IPS-20b (cell line): ENCODE measurements at regions not wholly inside any gene's neighbourhood (a gene's known extent, or its start where the extent isn't known, plus 50 kb on each side); places are given as distances from the start of the nearest gene placed in this dataset.
A peak's percentile ranks its signal among the peaks of the same experiment; 100 is the strongest.
"Not testable (repeated sequence)": the region's sequence is repeated elsewhere in the genome, so short reads cannot be mapped to it uniquely, and the experiment has no call there.

Source experiments
- H3K27ac ChIP-seq: one replicate; pipeline ENCODE4 v1.5.1; 2013; ENCODE audit warnings: low read length
- H3K27me3 ChIP-seq: 2 replicates; pipeline ENCODE4 v1.6.1; 2013; ENCODE audit warnings: mild to moderate bottlenecking, low read length, inconsistent platforms; ENCODE audit not compliant: insufficient read depth
- H3K36me3 ChIP-seq: 2 replicates; pipeline ENCODE4 v1.6.1; 2013; ENCODE audit warnings: low read depth, mild to moderate bottlenecking, inconsistent platforms, low read length, moderate library complexity; ENCODE audit not compliant: insufficient read depth
- H3K4me1 ChIP-seq: 2 replicates; pipeline ENCODE4 v1.6.1; 2013; ENCODE audit warnings: mild to moderate bottlenecking, control low read depth, inconsistent platforms, low read length, moderate library complexity; ENCODE audit not compliant: insufficient read depth
- H3K4me3 ChIP-seq: 2 replicates; pipeline ENCODE4 v1.5.1; 2013; ENCODE audit warnings: mild to moderate bottlenecking, low read length, inconsistent platforms
- H3K9ac ChIP-seq: 2 replicates; pipeline ENCODE4 v1.6.1; 2013; ENCODE audit warnings: low read depth, mild to moderate bottlenecking, inconsistent platforms, low read length, moderate library complexity
- H3K9me3 ChIP-seq: 2 replicates; pipeline ENCODE4 v1.6.1; 2013; ENCODE audit warnings: mild to moderate bottlenecking, low read depth, low read length, inconsistent platforms; ENCODE audit not compliant: insufficient read depth

- Histone ChIP-seq H3K4me1 (no peaks in the 10 kb centered on the region), H3K9me3 (no peaks in the 10 kb centered on the region), H3K4me3 (no peak overlapping the region), H3K27ac (no peak overlapping the region), H3K27me3 (peaks cover 77% of the 10 kb centered on the region), H3K36me3 (no peaks in the 10 kb centered on the region), H3K9ac (no peak overlapping the region)
Observed at GRCh38 chr1:161432091-161432490, 64.4 kb upstream of the CFAP126 start.

- Histone ChIP-seq H3K4me3 (peak overlapping the region; percentile 76), H3K36me3 (no peaks in the 10 kb centered on the region), H3K9me3 (no peaks in the 10 kb centered on the region), H3K4me1 (no peaks in the 10 kb centered on the region), H3K9ac (peak overlapping the region; percentile 32; the same call in 1 of the 2 replicates), H3K27me3 (peaks cover 66% of the 10 kb centered on the region), H3K27ac (no peak overlapping the region)
Observed at GRCh38 chr1:161427733-161428516, 60.2 kb upstream of the CFAP126 start.

GRCh38 chr1:161422914-161423313 lies 55.2 kb upstream of the CFAP126 start:
- not testable (repeated sequence) for H3K9ac ChIP-seq, H3K27ac ChIP-seq, H3K4me3 ChIP-seq, H3K4me1 ChIP-seq, H3K36me3 ChIP-seq, H3K9me3 ChIP-seq
- peaks cover 47% of the 10 kb centered on the region for H3K27me3 ChIP-seq

- H3K9ac ChIP-seq = no peak overlapping the region
- H3K36me3 ChIP-seq = no peaks in the 10 kb centered on the region
- H3K4me1 ChIP-seq = no peaks in the 10 kb centered on the region
- no peak overlapping the region for H3K27ac ChIP-seq
- H3K9me3 ChIP-seq = no peaks in the 10 kb centered on the region; the same call in 1 of the 2 replicates
- peak overlapping the region; percentile 67; the same call in 1 of the 2 replicates for H3K4me3 ChIP-seq
- peaks cover 37% of the 10 kb centered on the region for H3K27me3 ChIP-seq
Observed at GRCh38 chr1:161421456-161421855, 53.8 kb upstream of the CFAP126 start.

GRCh38 chr1:161420763-161421455 lies 53.2 kb upstream of the CFAP126 start:
- H3K27me3 ChIP-seq = peaks cover 35% of the 10 kb centered on the region
- H3K36me3 ChIP-seq = no peaks in the 10 kb centered on the region
- H3K9ac ChIP-seq = no peak overlapping the region
- no peaks in the 10 kb centered on the region for H3K4me1 ChIP-seq
- H3K4me3 ChIP-seq = peak overlapping the region; percentile 58
- H3K9me3 ChIP-seq = no peaks in the 10 kb centered on the region; the same call in 1 of the 2 replicates
- no peak overlapping the region for H3K27ac ChIP-seq

GRCh38 chr1:161417536-161417935 lies 49.9 kb upstream of the CFAP126 start:
- peaks cover 22% of the 10 kb centered on the region for H3K27me3 ChIP-seq
- H3K4me1 ChIP-seq, H3K9me3 ChIP-seq, H3K36me3 ChIP-seq, H3K9ac ChIP-seq, H3K27ac ChIP-seq, H3K4me3 ChIP-seq: not testable (repeated sequence)
